ENCODE measurements at regions not wholly inside any gene's neighbourhood (a gene's known extent, or its start where the extent isn't known, plus 50 kb on each side); places are given as distances from the start of the nearest gene placed in this dataset.

- TF ChIP-seq CTCF (conservative IDR thresholded peaks at IDR 0.05; ENCODE audit: low read length) (no peak), EZH2phosphoT487 (IDR thresholded peaks at IDR 0.05; ENCODE audit: borderline replicate concordance, low read depth, low read length) (no peak)
Observed at GRCh38 chr5:157963244-157963643, 104.3 kb upstream of the CLINT1 start.
